Kidney (tissue), 13 donors: ENCODE measurements at regions not wholly inside any gene's neighbourhood (a gene's known extent, or its start where the extent isn't known, plus 50 kb on each side); places are given as distances from the start of the nearest gene placed in this dataset.
"Not testable (repeated sequence)": the region's sequence is repeated elsewhere in the genome, so short reads cannot be mapped to it uniquely, and the experiment has no call there.

Experiments
- DNase-seq, 5 donors: peaks; one replicate each; pipeline ENCODE4 v3.0.0-alpha.2; 2013 to 2020
- FAIRE-seq: peaks from 2 replicates; lab custom pipeline; 2012; peaks lifted over from hg19 to GRCh38; lab: Jason Lieb, UNC
- H3K27ac ChIP-seq, 2 donors: one replicate each; pipeline ENCODE4 v1.7.0; 2013; ENCODE audit warnings: low read depth in 2 of 2, low read length in 2 of 2, inconsistent platforms in 1 of 2
- H3K27me3 ChIP-seq: one replicate; pipeline ENCODE4 v1.7.1; 2013; ENCODE audit warnings: low read length, inconsistent platforms; ENCODE audit not compliant: control insufficient read depth, insufficient read depth
- H3K36me3 ChIP-seq, 3 donors: one replicate each; pipeline versions ENCODE4 v1.7.0 to v1.7.1; 2013; ENCODE audit warnings: low read length in 3 of 3, control low read depth in 1 of 3, inconsistent platforms in 1 of 3; ENCODE audit not compliant: insufficient read depth in 3 of 3, control insufficient read depth in 2 of 3
- H3K4me1 ChIP-seq, 3 donors: one replicate each; pipeline versions ENCODE4 v1.7.0 to v1.7.1; 2013; ENCODE audit warnings: low read length in 3 of 3, inconsistent platforms in 1 of 3, low read depth in 1 of 3; ENCODE audit not compliant: control insufficient read depth in 2 of 3, insufficient read depth in 2 of 3
- H3K4me3 ChIP-seq, 3 donors: one replicate each; pipeline versions ENCODE4 v1.7.0 to v1.8.1; 2013; ENCODE audit warnings: low read length in 3 of 3, control low read depth in 1 of 3, inconsistent platforms in 1 of 3
- H3K9ac ChIP-seq, 3 donors: one replicate each; pipeline versions ENCODE4 v1.7.0 to v1.7.1; 2013; ENCODE audit warnings: low read length in 3 of 3, control low read depth in 1 of 3, inconsistent platforms in 1 of 3
- H3K9me3 ChIP-seq, 3 donors: one replicate each; pipeline versions ENCODE4 v1.7.0 to v1.7.1; 2013; ENCODE audit warnings: low read length in 3 of 3, control low read depth in 1 of 3, inconsistent platforms in 1 of 3; ENCODE audit not compliant: control insufficient read depth in 2 of 3, insufficient read depth in 1 of 3
- CTCF ChIP-seq: IDR thresholded peaks from 3 replicates; pipeline ENCODE4 v1.5.1; 2012; ENCODE audit warnings: mild to moderate bottlenecking, moderate library complexity, borderline replicate concordance; ENCODE audit not compliant: insufficient read depth; ENCODE audit errors: extremely low read depth
- intact Hi-C: fragments of 100-400 bp; cut with DNase I; formaldehyde crosslinking; loops from one replicate; pipeline ENCODE4 v1.11.1; 2022
- donor health status: control.
- donor health status: control.
- donor health status: control.
- donor health status: control.
- donor health status: control.
- donor health status: DM: yes; HTN: yes; CAD: no.
- donor health status: Normal renal cell carcinoma (clear cell type).

GRCh38 chrX:1763294-1763693 lies 148.4 kb downstream of the ASMT start:
- FAIRE-seq: no peak
- H3K4me1 ChIP-seq: no peaks in the 10 kb centered on the region
- H3K27me3 ChIP-seq: no peaks in the 10 kb centered on the region
- no peak for DNase-seq
- no peak for TF ChIP-seq CTCF
- H3K36me3 ChIP-seq: no peaks in the 10 kb centered on the region
- H3K4me3 ChIP-seq: no peak overlapping the region
- no peaks in the 10 kb centered on the region for H3K9me3 ChIP-seq
- intact Hi-C loops: no loop called here
- H3K9ac ChIP-seq: no peak overlapping the region
- H3K27ac ChIP-seq: no peak overlapping the region

- H3K9me3 ChIP-seq, H3K27ac ChIP-seq, intact Hi-C loops, H3K27me3 ChIP-seq, H3K9ac ChIP-seq, DNase-seq, H3K36me3 ChIP-seq, H3K4me3 ChIP-seq, FAIRE-seq, H3K4me1 ChIP-seq: not testable (repeated sequence)
Measured at GRCh38 chrX:1764883-1765364, 150.1 kb downstream of the ASMT start.

DNA sequence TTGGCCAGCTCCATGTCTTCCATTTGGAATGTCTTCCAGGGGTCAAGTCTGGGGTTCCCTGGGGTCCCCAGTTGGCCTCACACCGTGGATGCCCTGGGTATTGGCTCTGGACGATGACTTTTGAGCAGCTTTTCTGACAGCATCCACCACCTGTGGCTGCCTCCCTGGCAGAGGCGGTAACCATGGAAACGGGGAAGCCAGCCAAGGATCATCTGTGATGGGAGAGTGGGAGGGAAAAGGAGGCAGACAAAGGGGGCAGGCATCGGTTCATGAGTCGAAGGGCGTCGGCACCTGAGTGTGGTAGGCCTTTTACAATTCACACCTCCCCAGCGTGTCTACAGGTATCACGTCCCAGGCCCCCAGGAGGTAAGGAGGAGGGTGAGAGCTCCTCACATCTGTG lies 152.2 kb downstream of the ASMT start:
- DNase-seq (peak in 3 of 5 donors; percentile 22 to 50 (median 23)), FAIRE-seq (no peak)
- H3K9me3 ChIP-seq: peaks cover 0 to 4% (median 2%) of the 10 kb centered on the region in 3 donors

DNA sequence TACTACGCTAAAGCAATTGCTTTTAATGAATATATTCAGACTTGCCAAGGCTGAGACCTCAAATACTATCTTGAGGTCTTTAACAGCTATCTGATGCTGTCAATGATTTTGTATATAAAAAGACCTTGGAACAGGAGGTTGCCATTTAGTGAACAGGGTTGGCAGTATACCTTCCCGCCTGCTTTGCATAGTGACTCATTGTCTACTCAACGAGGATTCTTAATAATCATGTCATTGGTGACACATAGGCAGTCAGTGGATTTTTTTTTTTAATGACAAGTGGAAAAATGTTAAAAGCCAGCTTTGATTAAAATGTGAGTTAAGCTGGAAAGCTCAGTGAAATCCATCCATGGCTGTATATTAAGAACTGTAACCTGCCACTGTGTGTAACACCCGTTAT lies 164.0 kb downstream of the ASMT start:
- Histone ChIP-seq H3K27ac (no peak overlapping the region), H3K4me1 (no peaks in the 10 kb centered on the region), H3K27me3 (no peaks in the 10 kb centered on the region), H3K4me3 (no peak overlapping the region), H3K9ac (no peak overlapping the region), H3K9me3 (no peaks in the 10 kb centered on the region), H3K36me3 (no peaks in the 10 kb centered on the region)
- no peak for TF ChIP-seq CTCF
- no peak for DNase-seq
- FAIRE-seq: no peak
- intact Hi-C loops: no loop called here

More for the DNA sequence above, 152.2 kb downstream of the ASMT start:
- Histone ChIP-seq H3K27ac (no peak overlapping the region), H3K36me3 (no peaks in the 10 kb centered on the region), H3K27me3 (no peaks in the 10 kb centered on the region), H3K4me1 (no peaks in the 10 kb centered on the region), H3K4me3 (no peak overlapping the region), H3K9ac (no peak overlapping the region)
- TF ChIP-seq CTCF: no peak
- intact Hi-C loops: no loop called here
